H9 (cell line): ENCODE measurements at regions not wholly inside any gene's neighbourhood (a gene's known extent, or its start where the extent isn't known, plus 50 kb on each side); places are given as distances from the start of the nearest gene placed in this dataset.

Experiments used
- DNase-seq: peaks from one replicate; pipeline ENCODE4 v3.0.0-alpha.2; 2017
- H2AFZ ChIP-seq: one replicate; pipeline ENCODE4 v1.6.1; 2013; ENCODE audit warnings: mild to moderate bottlenecking, low read length, control low read depth, moderate library complexity
- H2AK5ac ChIP-seq: 2 replicates; pipeline ENCODE4 v1.6.1; 2013; ENCODE audit warnings: low read length, control low read depth, mixed read lengths; ENCODE audit not compliant: insufficient read length
- H2BK120ac ChIP-seq: one replicate; pipeline ENCODE4 v1.6.1; 2013; ENCODE audit warnings: low read depth, mild to moderate bottlenecking, low read length, control low read depth, inconsistent platforms; ENCODE audit not compliant: poor library complexity, severe bottlenecking
- H2BK12ac ChIP-seq: 2 replicates; pipeline ENCODE4 v1.6.1; 2013; ENCODE audit warnings: low read length, control low read depth, mixed read lengths, low read depth; ENCODE audit not compliant: insufficient read length
- H2BK15ac ChIP-seq: 2 replicates; pipeline ENCODE4 v1.6.1; 2013; ENCODE audit warnings: low read depth, low read length, control low read depth
- H2BK20ac ChIP-seq: one replicate; pipeline ENCODE4 v1.6.1; 2013; ENCODE audit warnings: low read depth, mild to moderate bottlenecking, low read length, control low read depth, inconsistent platforms; ENCODE audit not compliant: poor library complexity, severe bottlenecking
- H2BK5ac ChIP-seq: 2 replicates; pipeline ENCODE4 v1.6.1; 2013; ENCODE audit warnings: low read length, control low read depth, mixed read lengths; ENCODE audit not compliant: insufficient read length
- H3K14ac ChIP-seq: 2 replicates; pipeline ENCODE4 v1.6.1; 2013; ENCODE audit warnings: low read length, control low read depth; ENCODE audit not compliant: insufficient read depth
- H3K18ac ChIP-seq: 2 replicates; pipeline ENCODE4 v1.6.1; 2013; ENCODE audit warnings: low read depth, mild to moderate bottlenecking, mixed read lengths, low read length, control low read depth; ENCODE audit not compliant: insufficient read length
- H3K23ac ChIP-seq: 2 replicates; pipeline ENCODE4 v1.6.1; 2013; ENCODE audit warnings: low read length, control low read depth, mixed read lengths, low read depth; ENCODE audit not compliant: insufficient read length
- H3K23me2 ChIP-seq: 2 replicates; pipeline ENCODE4 v1.6.1; 2013; ENCODE audit warnings: low read depth, mild to moderate bottlenecking, mixed read lengths, low read length, control low read depth; ENCODE audit not compliant: insufficient read length, poor library complexity, severe bottlenecking
- H3K27ac ChIP-seq: 2 replicates; pipeline ENCODE4 v1.5.1; 2013; ENCODE audit warnings: low read length, control low read depth, mixed read lengths, low read depth; ENCODE audit not compliant: insufficient read length
- H3K27me3 ChIP-seq: 2 replicates; pipeline ENCODE4 v1.6.1; 2013; ENCODE audit warnings: low read length, control low read depth, inconsistent platforms; ENCODE audit not compliant: insufficient read depth
- H3K4ac ChIP-seq: 2 replicates; pipeline ENCODE4 v1.6.1; 2013; ENCODE audit warnings: low read depth, mild to moderate bottlenecking, control low read depth, inconsistent platforms, low read length, moderate library complexity
- H3K4me1 ChIP-seq: 2 replicates; pipeline ENCODE4 v1.6.1; 2013; ENCODE audit warnings: low read length, control low read depth, inconsistent platforms; ENCODE audit not compliant: insufficient read depth
- H3K4me2 ChIP-seq: 2 replicates; pipeline ENCODE4 v1.6.1; 2013; ENCODE audit warnings: low read length, control low read depth, mixed read lengths; ENCODE audit not compliant: insufficient read length, insufficient read depth
- H3K56ac ChIP-seq: 2 replicates; pipeline ENCODE4 v1.6.1; 2013; ENCODE audit warnings: low read depth, mild to moderate bottlenecking, mixed read lengths, low read length, control low read depth; ENCODE audit not compliant: insufficient read length
- H3K79me1 ChIP-seq: 2 replicates; pipeline ENCODE4 v1.6.1; 2013; ENCODE audit warnings: low read depth, mild to moderate bottlenecking, moderate library complexity, low read length, control low read depth, inconsistent platforms; ENCODE audit not compliant: insufficient read depth, poor library complexity, severe bottlenecking
- H3K79me2 ChIP-seq: 2 replicates; pipeline ENCODE4 v1.6.1; 2013; ENCODE audit warnings: low read length, control low read depth, inconsistent platforms; ENCODE audit not compliant: insufficient read depth
- H3K9ac ChIP-seq: 2 replicates; pipeline ENCODE4 v1.6.1; 2013; ENCODE audit warnings: low read length, control low read depth, mixed read lengths; ENCODE audit not compliant: insufficient read length; ENCODE audit errors: extremely low read depth
- H3K9me3 ChIP-seq: one replicate; pipeline ENCODE4 v1.6.1; 2013; ENCODE audit warnings: low read depth, low read length, inconsistent platforms; ENCODE audit not compliant: control insufficient read depth
- H3T11ph ChIP-seq: one replicate; pipeline ENCODE4 v1.6.1; 2013; ENCODE audit warnings: mild to moderate bottlenecking, low read length, control low read depth, inconsistent platforms
- H4K20me1 ChIP-seq: one replicate; pipeline ENCODE4 v1.6.1; 2013; ENCODE audit not compliant: control insufficient read depth, insufficient read length, insufficient read depth
- H4K5ac ChIP-seq: 2 replicates; pipeline ENCODE4 v1.6.1; 2013; ENCODE audit warnings: low read depth, mild to moderate bottlenecking, mixed read lengths, low read length, control low read depth; ENCODE audit not compliant: insufficient read length
- H4K8ac ChIP-seq: replicated peaks from 2 replicates; pipeline ENCODE4 v1.6.1; 2013; ENCODE audit warnings: low read length, control low read depth, mixed read lengths, low read depth; ENCODE audit not compliant: insufficient read length
- H4K91ac ChIP-seq: 2 replicates; pipeline ENCODE4 v1.6.1; 2013; ENCODE audit warnings: low read depth, mild to moderate bottlenecking, moderate library complexity, mixed read lengths, low read length, control low read depth; ENCODE audit not compliant: insufficient read length
- H3K27ac Mint-ChIP-seq, 3 experiments: 2 replicates in 2 of 3; 3 replicates in 1 of 3; pipeline ENCODE4 v1.8.0; 2020 to 2021; ENCODE audit warnings: mixed read lengths in 3 of 3, mild to moderate bottlenecking in 1 of 3, moderate library complexity in 1 of 3
- H3K27me3 Mint-ChIP-seq: 2 replicates; pipeline ENCODE4 v1.8.0; 2021; ENCODE audit warnings: low read depth, mild to moderate bottlenecking, moderate library complexity, mixed read lengths
- H3K36me3 Mint-ChIP-seq, 3 experiments: 2 replicates in 2 of 3; 3 replicates in 1 of 3; pipeline ENCODE4 v1.8.0; 2020 to 2021; ENCODE audit warnings: low read depth in 3 of 3, mixed read lengths in 3 of 3; ENCODE audit not compliant: insufficient read depth in 1 of 3
- H3K4me1 Mint-ChIP-seq, 2 experiments: 2 replicates each; pipeline ENCODE4 v1.8.0; 2020; ENCODE audit warnings: mixed read lengths in 2 of 2
- H3K4me3 Mint-ChIP-seq, 2 experiments: 2 replicates in 1 of 2; 3 replicates in 1 of 2; pipeline ENCODE4 v1.8.0; 2020 to 2021; ENCODE audit warnings: mild to moderate bottlenecking in 2 of 2, mixed read lengths in 2 of 2, moderate library complexity in 1 of 2
- H3K9me3 Mint-ChIP-seq, 2 experiments: 2 replicates in 1 of 2; 3 replicates in 1 of 2; pipeline ENCODE4 v1.8.0; 2020; ENCODE audit warnings: mild to moderate bottlenecking in 2 of 2, mixed read lengths in 2 of 2, moderate library complexity in 1 of 2
- CTCF ChIP-seq: fragments of 200-600 bp; sonication (generic); conservative IDR thresholded peaks from 3 replicates; pipeline ENCODE4 v1.8.0; 2021; ENCODE audit warnings: antibody characterized with exemption, mild to moderate bottlenecking
- WGBS: extraction: QIAGEN DNeasy Blood & Tissue Kit; methylation state at CpG from one replicate; pipeline ENCODE4 v1.1.7; 2013; ENCODE audit warnings: missing lambda C conversion rate, low lambda C conversion rate, mixed read lengths; ENCODE audit not compliant: insufficient read length; ENCODE audit errors: extremely low coverage; 5-methylcytosine and 5-hydroxymethylcytosine counted together

DNA sequence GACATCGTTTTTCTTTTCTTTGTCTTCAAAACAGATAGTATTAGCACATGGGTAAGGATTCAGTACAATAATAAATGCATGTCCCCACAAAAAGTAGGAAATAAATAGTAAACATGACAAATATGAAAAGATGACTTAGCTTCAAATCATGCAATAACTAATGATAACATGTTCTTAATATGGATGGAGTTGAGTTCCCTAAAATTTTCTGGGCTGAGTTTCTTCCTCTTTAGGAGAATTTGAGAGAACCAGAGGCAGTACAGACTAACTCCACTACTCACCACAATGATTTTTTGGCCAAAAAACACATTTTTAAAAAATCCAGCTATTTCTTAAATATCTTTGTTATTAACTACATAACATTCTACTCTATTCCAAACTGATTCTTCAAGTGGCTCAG, 432.3 kb upstream of the HS3ST1 start:
- no peaks in the 10 kb centered on the region for H3K79me1 ChIP-seq
- no peak overlapping the region for H4K91ac ChIP-seq
- no CpG with 5 or more reads among the region's 1 CpG for WGBS
- Mint-ChIP-seq H3K36me3 (no peaks in the 10 kb centered on the region; a peak in 2 of 7 replicates), H3K27ac (no peak overlapping the region), H3K4me1 (no peaks in the 10 kb centered on the region), H3K27me3 (no peaks in the 10 kb centered on the region), H3K9me3 (peaks cover 2 to 3% of the 10 kb centered on the region in 2 experiments; a peak in 1 of 5 replicates), H3K4me3 (no peak overlapping the region)
- no peak overlapping the region for H2BK120ac ChIP-seq
- no peak overlapping the region for H2BK20ac ChIP-seq
- H3K9me3 ChIP-seq: no peaks in the 10 kb centered on the region
- H3K4ac ChIP-seq: no peak overlapping the region
- H3K9ac ChIP-seq: no peak overlapping the region
- no peak for TF ChIP-seq CTCF
- no peak overlapping the region for H2BK15ac ChIP-seq
- H3K27me3 ChIP-seq: no peaks in the 10 kb centered on the region
- no peak overlapping the region for H3K56ac ChIP-seq
- H4K5ac ChIP-seq: no peak overlapping the region
- H4K8ac ChIP-seq: no peak overlapping the region
- H3T11ph ChIP-seq: no peak overlapping the region
- no peak overlapping the region for H3K14ac ChIP-seq
- no peaks in the 10 kb centered on the region for H3K4me1 ChIP-seq
- H2BK12ac ChIP-seq: no peak overlapping the region
- H2AK5ac ChIP-seq: no peak overlapping the region
- H3K4me2 ChIP-seq: no peak overlapping the region
- no peak for DNase-seq
- no peak overlapping the region for H2AFZ ChIP-seq
- H3K79me2 ChIP-seq: no peaks in the 10 kb centered on the region
- H3K18ac ChIP-seq: no peak overlapping the region
- no peaks in the 10 kb centered on the region for H3K23me2 ChIP-seq
- no peaks in the 10 kb centered on the region for H4K20me1 ChIP-seq
- no peak overlapping the region for H3K27ac ChIP-seq
- no peak overlapping the region for H3K23ac ChIP-seq
- no peak overlapping the region for H2BK5ac ChIP-seq
